OCI-LY3 (cell line): ENCODE measurements at regions not wholly inside any gene's neighbourhood (a gene's known extent, or its start where the extent isn't known, plus 50 kb on each side); places are given as distances from the start of the nearest gene placed in this dataset.
A peak's percentile ranks its signal among the peaks of the same experiment; 100 is the strongest.

Source experiments
- H2AFZ ChIP-seq: fragments of 200-600, 300-600 bp; shearing (Covaris generic); 2 replicates; pipeline ENCODE4 v1.6.0; 2014; ENCODE audit warnings: antibody characterized with exemption, low read depth, low read length
- H3K27ac ChIP-seq: fragments of 200-600, 300-600 bp; sonication (generic); 2 replicates; pipeline ENCODE4 v1.5.1; 2014; ENCODE audit warnings: mild to moderate bottlenecking, low read length, moderate library complexity, mixed read lengths
- H3K27me3 ChIP-seq: fragments of 200-600, 300-600 bp; sonication (generic); 2 replicates; pipeline ENCODE4 v1.6.1; 2014; ENCODE audit warnings: low read depth, low read length, mixed read lengths
- H3K36me3 ChIP-seq: fragments of 200-600, 300-600 bp; sonication (generic); replicated peaks from 2 replicates; pipeline ENCODE3; 2014; ENCODE audit warnings: low read depth, low read length, mixed read lengths
- H3K4me1 ChIP-seq: fragments of 300-600, 200-600 bp; sonication (generic); 2 replicates; pipeline ENCODE4 v1.6.1; 2014; ENCODE audit warnings: low read length, mixed read lengths
- H3K4me2 ChIP-seq: fragments of 200-600, 300-600 bp; sonication (generic); 2 replicates; pipeline ENCODE4 v1.6.1; 2014; ENCODE audit warnings: low read length, mixed read lengths
- H3K4me3 ChIP-seq: fragments of 300-600, 200-600 bp; sonication (generic); 2 replicates; pipeline ENCODE4 v1.5.1; 2014; ENCODE audit warnings: antibody characterized with exemption, mild to moderate bottlenecking, low read length, moderate library complexity
- H3K79me2 ChIP-seq: fragments of 300-600, 200-600 bp; shearing (Covaris generic); 2 replicates; pipeline ENCODE4 v1.6.1; 2014; ENCODE audit warnings: mild to moderate bottlenecking, low read length, mixed read lengths
- H3K9ac ChIP-seq: fragments of 300-600, 200-600 bp; shearing (Covaris generic); 2 replicates; pipeline ENCODE4 v1.6.0; 2014; ENCODE audit warnings: mild to moderate bottlenecking, low read length, moderate library complexity
- H3K9me3 ChIP-seq: fragments of 200-600, 300-600 bp; shearing (Covaris generic); 2 replicates; pipeline ENCODE4 v1.6.1; 2014; ENCODE audit warnings: low read length, mixed read lengths; ENCODE audit not compliant: insufficient read depth
- H4K20me1 ChIP-seq: fragments of 200-600, 300-600 bp; sonication (generic); 2 replicates; pipeline ENCODE4 v1.6.1; 2016; ENCODE audit warnings: low read length, mixed read lengths; ENCODE audit not compliant: insufficient read depth
- CTCF ChIP-seq: fragments of 200-600, 300-600 bp; sonication (generic); IDR thresholded peaks from 2 replicates; pipeline ENCODE4 v1.5.1; 2014; ENCODE audit warnings: antibody characterized with exemption, low read length, low read depth
- EZH2phosphoT487 ChIP-seq: fragments of 200-600 bp; shearing (Covaris generic); IDR thresholded peaks from 2 replicates; pipeline ENCODE4 v1.6.1; 2018; ENCODE audit warnings: antibody characterized with exemption, mixed run types, low read depth

GRCh38 chr4:179278647-179279046 is 1836.4 kb upstream of the AGA start:
- H3K27ac ChIP-seq, result no peak overlapping the region
- no peaks in the 10 kb centered on the region for H3K79me2 ChIP-seq
- H3K4me3 ChIP-seq, result no peak overlapping the region
- TF ChIP-seq EZH2phosphoT487 (no peak), CTCF (no peak)
- H3K4me2 ChIP-seq, result peak overlapping the region; percentile 9; the same call in 1 of the 2 replicates
- peaks cover 9% of the 10 kb centered on the region for H3K4me1 ChIP-seq
- H4K20me1 ChIP-seq, result no peaks in the 10 kb centered on the region
- H2AFZ ChIP-seq, result 0 out of 2 replicates have a peak overlapping the region, but pooled peaks have one; percentile 33
- no peak overlapping the region for H3K9ac ChIP-seq
- no peaks in the 10 kb centered on the region for H3K27me3 ChIP-seq
- H3K36me3 ChIP-seq, result no peaks in the 10 kb centered on the region
- H3K9me3 ChIP-seq, result no peaks in the 10 kb centered on the region

- no peak for TF ChIP-seq EZH2phosphoT487
- no peak for TF ChIP-seq CTCF
- Histone ChIP-seq H3K4me3 (no peak overlapping the region), H3K9ac (no peak overlapping the region), H3K4me1 (no peaks in the 10 kb centered on the region), H3K27me3 (no peaks in the 10 kb centered on the region), H3K4me2 (no peak overlapping the region), H3K79me2 (no peaks in the 10 kb centered on the region), H3K27ac (no peak overlapping the region), H4K20me1 (no peaks in the 10 kb centered on the region), H2AFZ (no peak overlapping the region), H3K36me3 (no peaks in the 10 kb centered on the region), H3K9me3 (no peaks in the 10 kb centered on the region)
Observed at GRCh38 chr4:179285696-179286095, 1843.5 kb upstream of the AGA start.

- H2AFZ ChIP-seq, result no peak overlapping the region
Observed at GRCh38 chr4:179291657-179292056, 1849.4 kb upstream of the AGA start.

GRCh38 chr4:179292468-179292867 is 1850.2 kb upstream of the AGA start:
- Histone ChIP-seq H3K4me2 (no peak overlapping the region), H3K4me1 (no peaks in the 10 kb centered on the region), H2AFZ (no peak overlapping the region)

More at GRCh38 chr4:179291657-179292056, 1849.4 kb upstream of the AGA start:
- H3K4me2 ChIP-seq, result no peak overlapping the region
- H3K79me2 ChIP-seq, result no peaks in the 10 kb centered on the region
- no peaks in the 10 kb centered on the region for H3K36me3 ChIP-seq
- H3K9ac ChIP-seq, result no peak overlapping the region
- no peak overlapping the region for H3K4me3 ChIP-seq
- H3K27ac ChIP-seq, result no peak overlapping the region
- H3K9me3 ChIP-seq, result 0 out of 2 replicates have a peak, but pooled peaks cover 3% of the 10 kb centered on the region
- TF ChIP-seq EZH2phosphoT487 (no peak), CTCF (no peak)
- no peaks in the 10 kb centered on the region for H3K4me1 ChIP-seq
- H3K27me3 ChIP-seq, result no peaks in the 10 kb centered on the region
- H4K20me1 ChIP-seq, result no peaks in the 10 kb centered on the region

More at GRCh38 chr4:179292468-179292867, 1850.2 kb upstream of the AGA start:
- Histone ChIP-seq H3K9ac (no peak overlapping the region), H3K27ac (no peak overlapping the region), H3K9me3 (0 out of 2 replicates have a peak, but pooled peaks cover 3% of the 10 kb centered on the region), H3K4me3 (no peak overlapping the region), H3K79me2 (no peaks in the 10 kb centered on the region), H3K27me3 (no peaks in the 10 kb centered on the region), H3K36me3 (no peaks in the 10 kb centered on the region), H4K20me1 (no peaks in the 10 kb centered on the region)
- TF ChIP-seq CTCF, result no peak
- TF ChIP-seq EZH2phosphoT487, result no peak
